ENCODE measurements at regions not wholly inside any gene's neighbourhood (a gene's known extent, or its start where the extent isn't known, plus 50 kb on each side); places are given as distances from the start of the nearest gene placed in this dataset.

DNA sequence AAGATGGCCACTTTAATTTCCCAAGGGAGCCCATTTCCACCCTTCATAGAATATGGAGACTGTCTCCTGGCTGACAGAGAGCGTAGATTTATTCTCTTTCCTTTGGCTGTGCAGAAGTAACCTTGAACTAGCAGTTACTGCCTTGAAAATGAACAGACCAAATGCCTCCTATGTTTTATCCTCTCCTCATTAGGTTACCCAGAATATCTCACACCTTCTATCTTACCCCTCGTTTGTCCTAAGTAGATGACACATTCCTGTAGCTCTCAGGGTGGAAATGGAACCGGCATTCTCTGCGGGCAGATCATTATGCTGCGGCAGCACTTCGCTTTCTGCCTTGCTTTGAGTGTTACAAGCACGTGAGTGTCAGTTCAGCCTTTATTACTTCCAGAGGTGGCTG, 336.5 kb downstream of the DCDC2C start:
- Histone ChIP-seq H3K27me3 (ENCODE audit: control insufficient read depth, low read length) (no peaks in the 10 kb centered on the region), H3K4me1 (ENCODE audit: control insufficient read depth, low read length) (no peaks in the 10 kb centered on the region), H4K20me1 (ENCODE audit: control insufficient read depth, insufficient read depth, low read depth, low read length) (no peaks in the 10 kb centered on the region), H3K36me3 (ENCODE audit: control insufficient read depth, low read length) (no peaks in the 10 kb centered on the region), H3K9me3 (ENCODE audit: control insufficient read depth, insufficient read depth, low read length) (no peaks in the 10 kb centered on the region), H3K4me3 (ENCODE audit: low read length) (no peak overlapping the region), H3F3A (ENCODE audit: control insufficient read depth, insufficient read depth) (no peaks in the 10 kb centered on the region), H3K9me2 (replicated peaks; ENCODE audit: control insufficient read depth, low read length) (no peaks in the 10 kb centered on the region), H3K27ac (ENCODE audit: low read depth, low read length) (no peak overlapping the region), H3K4me2 (ENCODE audit: low read length) (no peak overlapping the region), H3K79me2 (ENCODE audit: control insufficient read depth, low read length) (no peaks in the 10 kb centered on the region)
- TF ChIP-seq CTCF (IDR thresholded peaks at IDR 0.05; ENCODE audit: low read depth, low read length, poor library complexity, severe bottlenecking) (no peak), EZH2phosphoT487 (IDR thresholded peaks at IDR 0.05; ENCODE audit: borderline replicate concordance, low read length) (no peak)

- H3K27ac ChIP-seq (ENCODE audit: low read depth, low read length): no peak overlapping the region
Measured at GRCh38 chr2:4047961-4048891, 344.9 kb downstream of the DCDC2C start.

GRCh38 chr2:4049463-4049862, 346.1 kb downstream of the DCDC2C start:
- Histone ChIP-seq H3K4me3 (ENCODE audit: low read length) (no peak overlapping the region), H3K79me2 (ENCODE audit: control insufficient read depth, low read length) (no peaks in the 10 kb centered on the region), H3K27ac (ENCODE audit: low read depth, low read length) (no peak overlapping the region), H3K27me3 (ENCODE audit: control insufficient read depth, low read length) (peaks cover 1% of the 10 kb centered on the region; the same call in 1 of the 2 replicates), H3K4me1 (ENCODE audit: control insufficient read depth, low read length) (no peaks in the 10 kb centered on the region), H3K4me2 (ENCODE audit: low read length) (no peak overlapping the region), H4K20me1 (ENCODE audit: control insufficient read depth, insufficient read depth, low read depth, low read length) (no peaks in the 10 kb centered on the region), H3K9me2 (replicated peaks; ENCODE audit: control insufficient read depth, low read length) (no peaks in the 10 kb centered on the region), H3F3A (ENCODE audit: control insufficient read depth, insufficient read depth) (no peaks in the 10 kb centered on the region), H3K36me3 (ENCODE audit: control insufficient read depth, low read length) (no peaks in the 10 kb centered on the region), H3K9me3 (ENCODE audit: control insufficient read depth, insufficient read depth, low read length) (no peaks in the 10 kb centered on the region)
- TF ChIP-seq CTCF (IDR thresholded peaks at IDR 0.05; ENCODE audit: low read depth, low read length, poor library complexity, severe bottlenecking) (no peak), EZH2phosphoT487 (IDR thresholded peaks at IDR 0.05; ENCODE audit: borderline replicate concordance, low read length) (no peak)

More at GRCh38 chr2:4047961-4048891, 344.9 kb downstream of the DCDC2C start:
- Histone ChIP-seq H4K20me1 (ENCODE audit: control insufficient read depth, insufficient read depth, low read depth, low read length) (no peaks in the 10 kb centered on the region), H3K4me1 (ENCODE audit: control insufficient read depth, low read length) (no peaks in the 10 kb centered on the region), H3K27me3 (ENCODE audit: control insufficient read depth, low read length) (no peaks in the 10 kb centered on the region), H3K4me3 (ENCODE audit: low read length) (no peak overlapping the region), H3K36me3 (ENCODE audit: control insufficient read depth, low read length) (no peaks in the 10 kb centered on the region), H3K79me2 (ENCODE audit: control insufficient read depth, low read length) (no peaks in the 10 kb centered on the region), H3K4me2 (ENCODE audit: low read length) (no peak overlapping the region), H3K9me2 (replicated peaks; ENCODE audit: control insufficient read depth, low read length) (no peaks in the 10 kb centered on the region), H3K9me3 (ENCODE audit: control insufficient read depth, insufficient read depth, low read length) (no peaks in the 10 kb centered on the region), H3F3A (ENCODE audit: control insufficient read depth, insufficient read depth) (no peaks in the 10 kb centered on the region)
- no peak for TF ChIP-seq CTCF (IDR thresholded peaks at IDR 0.05; ENCODE audit: low read depth, low read length, poor library complexity, severe bottlenecking)
- no peak for TF ChIP-seq EZH2phosphoT487 (IDR thresholded peaks at IDR 0.05; ENCODE audit: borderline replicate concordance, low read length)
